Stimulated activated CD4-positive, alpha-beta T cell treated with anti-CD3 and anti-CD28 coated beads, Interleukin-12 subunit alpha, Interleukin-12 subunit beta, amount 100 ng/mL, for 4 hours (primary cell): ENCODE measurements at regions not wholly inside any gene's neighbourhood (a gene's known extent, or its start where the extent isn't known, plus 50 kb on each side); places are given as distances from the start of the nearest gene placed in this dataset.

ENCODE experiments used
- DNase-seq: peaks from one replicate; pipeline ENCODE4 v3.0.0-alpha.2; 2020

DNA sequence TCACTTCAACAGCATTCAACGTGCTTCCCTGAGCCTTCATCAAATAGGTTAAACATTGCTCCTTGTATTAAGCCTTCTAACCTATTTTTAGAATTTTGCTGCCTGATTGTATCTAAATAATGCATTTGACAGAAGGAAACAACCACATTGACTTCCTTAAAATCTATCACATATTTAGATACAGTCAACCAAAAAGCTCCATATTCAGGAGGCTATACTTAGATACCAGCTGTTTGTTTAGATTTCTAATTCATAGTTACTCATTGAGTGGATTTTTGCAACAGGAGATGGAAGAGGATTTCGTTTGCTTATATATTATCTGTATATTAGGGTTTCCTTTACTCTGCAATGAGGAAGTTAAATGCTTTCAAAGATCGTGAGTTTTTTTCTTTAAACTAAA, 241.1 kb upstream of the PPP1R2C start:
- no peak for DNase-seq

- no peak for DNase-seq
Measured at GRCh38 chrX:43025806-43026315, 247.9 kb upstream of the PPP1R2C start.

- DNase-seq: no peak
Measured at GRCh38 chrX:43064096-43064495, 286.1 kb upstream of the PPP1R2C start.

- no peak for DNase-seq
Measured at GRCh38 chrX:43065978-43066377, 288.0 kb upstream of the PPP1R2C start.

GRCh38 chrX:43068639-43069038, 290.7 kb upstream of the PPP1R2C start:
- DNase-seq: no peak

DNA sequence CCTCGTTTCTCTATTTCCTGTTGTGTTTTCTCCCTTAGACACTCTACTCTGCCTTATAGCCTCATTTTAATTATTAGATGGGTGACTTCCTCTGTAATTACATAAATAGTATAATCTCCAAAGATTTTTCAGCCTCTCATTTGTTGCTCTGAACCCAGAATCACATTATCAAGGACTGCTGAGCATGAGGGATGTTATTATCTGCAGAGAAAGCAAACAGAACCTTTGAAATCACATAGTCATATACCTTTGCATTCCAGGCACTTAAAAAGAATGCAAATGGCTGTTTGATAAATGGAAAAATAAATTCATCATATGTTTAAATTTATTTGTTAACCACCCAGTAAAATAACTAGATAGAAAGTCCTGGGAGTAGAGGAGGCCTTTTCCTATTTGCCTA, 305.1 kb upstream of the PPP1R2C start:
- DNase-seq: no peak

- no peak for DNase-seq
Measured at GRCh38 chrX:43087830-43088229, 309.9 kb upstream of the PPP1R2C start.

GRCh38 chrX:43096830-43097229, 318.9 kb upstream of the PPP1R2C start:
- no peak for DNase-seq

GRCh38 chrX:43106009-43106408, 328.0 kb upstream of the PPP1R2C start:
- no peak for DNase-seq

DNA sequence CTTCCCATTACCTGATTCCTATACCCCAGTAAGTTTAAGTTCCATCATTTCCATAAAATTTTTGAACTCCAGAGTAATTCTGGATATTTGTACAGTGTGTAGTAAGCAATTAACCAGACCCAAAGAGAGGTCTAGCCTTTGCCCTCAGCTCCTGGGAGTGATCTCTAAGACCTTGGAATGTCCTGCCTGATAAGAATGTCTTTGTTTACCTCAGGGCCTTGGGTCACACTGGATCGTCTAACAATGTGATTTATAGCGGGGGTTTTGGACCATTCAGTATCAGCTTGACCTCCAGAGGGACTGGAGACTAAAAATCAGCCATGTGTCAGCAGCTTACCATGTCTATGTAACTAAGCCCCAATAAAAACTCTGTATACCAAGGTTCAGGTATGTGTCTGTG, 330.9 kb upstream of the PPP1R2C start:
- DNase-seq: no peak

DNA sequence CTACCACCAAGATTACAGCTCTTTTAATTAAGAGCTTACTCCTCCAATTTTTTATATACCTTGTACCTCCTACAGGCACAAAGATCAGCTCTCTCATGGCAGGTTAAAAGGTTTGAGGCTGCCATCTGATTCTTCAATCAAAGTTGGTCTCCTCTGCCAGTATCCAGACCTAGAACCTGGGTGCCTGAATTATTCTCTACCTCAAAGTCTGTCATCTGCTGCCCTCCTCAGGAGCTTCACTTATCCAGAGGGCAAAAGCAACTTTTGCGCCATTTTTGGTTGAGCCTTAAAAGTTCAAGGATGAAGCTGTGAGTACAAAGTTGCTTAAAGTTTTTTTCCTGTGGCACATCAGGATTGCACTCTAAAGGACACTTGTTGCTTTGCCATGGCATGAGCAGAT, 343.7 kb upstream of the PPP1R2C start:
- DNase-seq: no peak

DNA sequence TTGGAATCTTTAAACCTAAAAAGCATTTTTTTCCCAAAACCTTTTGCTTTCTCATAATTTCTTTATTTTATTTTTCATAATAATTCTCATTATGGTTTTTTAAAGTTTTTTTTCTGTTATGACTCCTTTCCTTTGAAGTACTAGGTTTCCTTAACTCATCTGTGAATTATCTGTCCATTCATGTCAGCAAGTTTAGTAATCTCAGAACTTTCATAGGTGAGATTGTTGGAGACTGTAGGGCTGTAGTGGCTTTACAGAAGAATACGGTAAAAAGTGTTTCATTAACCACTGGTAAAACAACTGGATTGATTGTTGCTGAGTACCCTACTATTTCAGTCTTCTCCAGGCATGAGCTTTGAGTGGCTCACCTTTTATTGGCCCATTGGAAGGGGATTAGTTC, 361.7 kb upstream of the PPP1R2C start:
- no peak for DNase-seq

DNA sequence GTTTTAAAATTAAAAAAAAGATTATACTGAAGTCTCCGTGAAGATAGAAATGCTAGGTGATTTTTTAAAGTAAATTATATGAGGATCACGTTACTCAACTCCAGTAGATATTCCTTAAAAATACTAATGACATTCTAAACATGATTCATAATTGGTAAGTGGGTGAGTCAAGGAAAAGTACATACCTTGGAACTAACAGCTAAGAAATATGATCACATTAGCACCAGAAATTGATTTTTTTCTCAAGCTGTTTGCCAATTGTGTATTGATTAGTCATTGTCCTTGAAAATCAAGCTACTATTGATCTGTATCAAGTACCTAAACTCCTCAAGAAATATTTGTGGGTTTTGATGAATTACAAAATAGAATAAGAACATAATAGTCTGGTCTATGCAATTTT, 362.6 kb upstream of the PPP1R2C start:
- no peak for DNase-seq

GRCh38 chrX:43141885-43142284, 363.9 kb upstream of the PPP1R2C start:
- no peak for DNase-seq

- no peak for DNase-seq
Measured at GRCh38 chrX:43148305-43148704, 370.3 kb upstream of the PPP1R2C start.

GRCh38 chrX:43165343-43165920, 387.5 kb upstream of the PPP1R2C start:
- peak; percentile 4 for DNase-seq

DNA sequence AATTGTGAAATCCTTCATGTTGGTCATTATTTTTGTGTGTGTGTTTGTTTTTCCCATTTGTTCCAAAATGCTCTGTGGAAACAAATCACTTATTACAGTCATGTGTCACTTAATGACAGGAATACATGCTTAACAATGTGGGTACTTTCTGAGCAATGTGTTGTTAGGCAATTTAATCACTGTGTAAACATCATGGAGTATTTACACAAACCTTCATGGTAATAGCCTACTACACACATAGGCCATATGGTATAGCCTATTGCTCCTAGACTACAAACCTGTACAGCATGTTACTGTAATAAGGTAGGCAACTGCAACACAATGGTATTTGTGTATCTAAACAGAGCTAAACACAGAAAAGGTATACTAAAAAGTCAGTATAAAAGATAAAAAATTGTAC, 388.9 kb upstream of the PPP1R2C start:
- no peak for DNase-seq

GRCh38 chrX:43175434-43175833, 397.5 kb upstream of the PPP1R2C start:
- DNase-seq: no peak

DNA sequence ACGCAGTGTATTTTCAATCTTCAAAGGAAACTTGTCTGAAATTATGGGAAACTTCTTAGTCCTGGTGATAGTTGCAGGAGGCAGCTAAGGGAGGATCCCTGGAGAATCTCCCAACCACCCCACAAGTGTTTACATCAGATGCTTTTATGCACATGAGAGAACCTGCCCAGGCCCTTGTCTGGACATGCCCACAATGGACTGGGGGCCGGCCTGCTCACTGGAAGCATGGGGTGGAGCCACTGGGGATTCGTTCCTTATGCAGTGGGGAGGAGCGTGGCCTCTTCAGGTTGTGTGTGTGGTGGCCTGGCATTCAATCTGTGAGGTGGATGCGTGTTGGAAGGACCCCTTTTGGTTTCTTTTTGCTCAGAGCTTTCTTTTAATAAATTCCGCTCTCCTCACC, 398.7 kb upstream of the PPP1R2C start:
- DNase-seq: no peak

DNA sequence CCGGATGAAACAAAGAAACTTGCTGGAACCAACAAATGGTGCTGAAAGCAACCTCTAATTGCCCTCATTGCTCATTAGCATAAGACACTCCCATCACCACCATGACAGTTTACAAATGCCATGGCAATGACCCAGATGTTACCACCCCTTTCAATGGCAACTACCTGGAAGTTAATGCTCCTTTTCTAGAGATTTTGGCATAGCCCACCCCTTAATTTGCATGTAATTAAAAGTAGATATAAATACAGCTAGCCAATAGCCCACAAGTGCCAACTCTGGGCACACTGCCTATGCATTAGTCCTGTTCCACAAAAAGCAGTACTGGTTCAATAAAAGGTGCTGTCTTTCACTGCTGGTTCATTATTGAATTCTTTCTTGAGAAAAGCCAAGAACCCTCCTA, 410.3 kb upstream of the PPP1R2C start:
- DNase-seq: no peak

- DNase-seq: no peak
Measured at GRCh38 chrX:43211570-43211969, 433.6 kb upstream of the PPP1R2C start.

DNA sequence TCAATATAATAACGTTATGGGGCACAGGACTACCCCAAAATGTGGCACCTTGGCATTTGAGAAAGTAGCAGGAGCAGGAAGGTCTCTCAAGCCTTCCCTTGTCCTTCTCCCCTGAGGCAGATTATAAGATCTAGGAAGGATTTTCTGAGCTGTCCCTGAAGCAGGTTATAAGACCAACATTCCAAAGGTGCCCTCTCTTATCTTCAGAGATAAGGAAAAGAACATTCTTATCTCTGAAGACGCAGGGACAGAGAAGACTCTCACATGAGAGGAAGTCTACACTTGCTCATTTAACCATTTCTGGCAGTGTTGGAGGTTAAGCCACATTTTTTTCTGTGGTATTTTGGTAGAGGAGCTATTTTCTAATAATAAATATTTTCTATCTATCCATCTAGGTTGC, 437.9 kb upstream of the MAOA start:
- DNase-seq: no peak

DNA sequence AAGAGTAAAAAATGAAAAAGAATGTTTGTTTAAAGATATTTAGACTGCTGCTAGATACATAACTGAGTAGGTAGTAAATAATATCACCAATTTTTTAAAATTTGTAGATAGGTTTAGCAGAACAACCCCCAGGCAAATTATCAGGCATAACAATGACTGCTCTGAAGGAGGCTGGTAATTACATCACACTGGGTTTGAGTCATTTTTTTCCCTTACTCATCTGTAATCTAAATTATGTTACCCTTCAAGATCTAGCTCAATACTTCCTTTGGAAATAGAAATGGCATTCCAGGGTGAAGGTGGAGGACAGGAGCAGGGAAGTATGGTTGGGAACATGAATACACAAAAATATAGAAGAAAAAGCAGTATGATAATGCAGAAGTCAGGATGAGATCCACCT, 431.6 kb upstream of the MAOA start:
- no peak for DNase-seq

DNA sequence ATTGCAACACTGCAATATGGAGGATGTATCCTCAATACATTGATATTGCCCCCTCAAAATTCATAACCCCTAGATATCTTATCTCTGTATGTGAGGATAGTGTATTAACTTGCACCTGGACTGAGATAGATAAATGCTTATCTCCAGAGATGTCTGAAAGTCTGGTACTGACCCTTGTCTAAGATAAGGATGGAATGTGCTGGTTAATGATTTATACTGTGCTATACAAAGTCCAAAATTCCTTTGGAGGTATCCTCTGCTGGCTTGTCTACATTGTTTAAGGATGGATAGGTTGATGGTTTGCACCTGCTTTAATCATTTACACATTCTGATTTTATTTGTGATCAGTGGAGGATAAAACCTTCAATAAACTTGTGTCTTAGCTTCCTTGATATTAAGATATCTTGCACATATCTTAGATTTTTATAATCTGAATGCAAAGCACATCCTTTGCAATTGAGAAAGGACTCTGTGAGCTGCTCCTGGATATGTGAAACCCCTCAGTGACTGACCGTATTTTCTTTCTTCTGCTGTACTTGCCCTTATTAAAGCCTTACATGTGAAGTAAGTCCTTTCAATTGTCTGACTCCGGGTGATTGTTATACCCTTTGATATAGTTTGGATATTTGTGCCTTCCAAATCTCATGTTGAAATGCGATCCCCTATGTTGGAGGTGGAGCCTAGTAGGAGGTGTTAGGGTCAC, 430.3 kb upstream of the MAOA start:
- no peak for DNase-seq

DNA sequence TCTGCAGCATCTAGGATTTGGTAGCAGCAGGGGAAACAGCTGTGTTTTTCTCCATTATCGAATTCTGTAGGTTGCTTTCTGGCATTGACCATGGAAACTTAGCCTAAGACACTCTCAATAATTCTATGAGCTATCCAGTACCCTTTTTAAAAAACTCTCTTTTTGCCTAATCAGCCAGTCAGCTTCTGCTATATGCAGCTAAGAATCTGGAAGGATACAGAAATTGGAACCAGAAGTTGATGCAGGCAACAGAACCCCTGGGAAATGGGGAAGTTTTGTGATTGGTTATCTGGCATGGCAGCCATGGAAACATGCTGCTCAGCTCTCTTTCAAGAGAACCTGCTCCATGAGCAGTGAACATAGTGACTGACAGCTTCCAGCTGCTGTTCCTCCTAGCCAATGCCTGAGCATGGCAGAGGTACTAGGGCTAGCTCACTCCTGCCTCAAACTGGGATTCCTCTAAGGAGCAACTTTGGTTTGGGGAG, 417.6 kb upstream of the MAOA start:
- no peak for DNase-seq
